ENCODE measurements at regions not wholly inside any gene's neighbourhood (a gene's known extent, or its start where the extent isn't known, plus 50 kb on each side); places are given as distances from the start of the nearest gene placed in this dataset.
"Not testable (repeated sequence)": the region's sequence is repeated elsewhere in the genome, so short reads cannot be mapped to it uniquely, and the experiment has no call there.

GRCh38 chr17:53765609-53766008 is 57.1 kb upstream of the KIF2B start:
- no peak for DNase-seq

GRCh38 chr17:53765129-53765528 is 57.6 kb upstream of the KIF2B start:
- DNase-seq = no peak

- no peak for DNase-seq
Measured at GRCh38 chr17:53757559-53757958, 65.2 kb upstream of the KIF2B start.

- not testable (repeated sequence) for DNase-seq
Measured at GRCh38 chr17:53757116-53757515, 65.6 kb upstream of the KIF2B start.

GRCh38 chr17:53749178-53749577 is 73.5 kb upstream of the KIF2B start:
- no peak for DNase-seq

- DNase-seq = not testable (repeated sequence)
Measured at GRCh38 chr17:53748159-53748820, 74.4 kb upstream of the KIF2B start.

GRCh38 chr17:53740312-53740711 is 82.4 kb upstream of the KIF2B start:
- no peak for DNase-seq

GRCh38 chr17:53736516-53737240 is 86.0 kb upstream of the KIF2B start:
- DNase-seq = no peak

GRCh38 chr17:53724726-53725125 is 98.0 kb upstream of the KIF2B start:
- no peak for DNase-seq

GRCh38 chr17:53722407-53722806 is 100.3 kb upstream of the KIF2B start:
- DNase-seq = no peak

GRCh38 chr17:53721101-53721500 is 101.6 kb upstream of the KIF2B start:
- DNase-seq = no peak

GRCh38 chr17:53719229-53719628 is 103.5 kb upstream of the KIF2B start:
- no peak for DNase-seq

- no peak for DNase-seq
Measured at GRCh38 chr17:53707566-53707965, 115.2 kb upstream of the KIF2B start.

GRCh38 chr17:53696286-53696685 is 126.4 kb upstream of the KIF2B start:
- DNase-seq = no peak

GRCh38 chr17:53687324-53687723 is 135.4 kb upstream of the KIF2B start:
- no peak for DNase-seq

- no peak for DNase-seq
Measured at GRCh38 chr17:53680745-53681144, 142.0 kb upstream of the KIF2B start.

- DNase-seq = no peak
Measured at GRCh38 chr17:53668854-53669253, 153.9 kb upstream of the KIF2B start.

GRCh38 chr17:53662608-53663007 is 160.1 kb upstream of the KIF2B start:
- no peak for DNase-seq

GRCh38 chr17:53659181-53659580 is 163.5 kb upstream of the KIF2B start:
- no peak for DNase-seq

GRCh38 chr17:53655591-53655990 is 167.1 kb upstream of the KIF2B start:
- DNase-seq = no peak

- no peak for DNase-seq
Measured at GRCh38 chr17:53649201-53649600, 173.5 kb upstream of the KIF2B start.

- DNase-seq = no peak
Measured at GRCh38 chr17:53646835-53647234, 175.9 kb upstream of the KIF2B start.

- DNase-seq = no peak
Measured at GRCh38 chr17:53640808-53641207, 181.9 kb upstream of the KIF2B start.

GRCh38 chr17:53635444-53635843 is 187.3 kb upstream of the KIF2B start:
- no peak for DNase-seq

GRCh38 chr17:53633856-53634255 is 188.9 kb upstream of the KIF2B start:
- no peak for DNase-seq

All from stimulated activated CD4-positive, alpha-beta T cell treated with anti-CD3 and anti-CD28 coated beads, Interleukin-15, amount 100 ng/mL, for 24 hours (primary cell).